ENCODE measurements at regions not wholly inside any gene's neighbourhood (a gene's known extent, or its start where the extent isn't known, plus 50 kb on each side); places are given as distances from the start of the nearest gene placed in this dataset.
"Not testable (repeated sequence)": the region's sequence is repeated elsewhere in the genome, so short reads cannot be mapped to it uniquely, and the experiment has no call there.

DNA sequence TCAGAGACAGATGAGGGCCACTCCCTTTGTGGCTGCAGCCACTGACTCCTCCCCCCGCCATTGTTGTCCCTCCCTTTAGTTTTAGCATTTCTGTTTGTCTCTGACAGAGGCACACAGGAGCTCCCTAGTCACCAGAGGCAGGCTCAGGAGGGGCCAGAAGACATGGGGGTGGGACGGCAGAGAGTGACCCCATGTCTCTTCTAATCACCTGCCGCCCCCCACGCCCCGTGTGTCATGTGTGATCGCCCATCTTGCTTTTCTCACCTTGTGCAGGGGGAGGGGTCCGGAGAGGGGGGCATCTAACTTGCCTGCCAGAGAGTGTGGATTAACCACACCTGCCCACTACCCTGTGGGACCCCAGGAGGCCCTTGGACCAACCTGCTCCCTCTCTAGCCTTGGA is 246.7 kb upstream of the TP53TG3C start:
- DNase-seq, result not testable (repeated sequence)

DNA sequence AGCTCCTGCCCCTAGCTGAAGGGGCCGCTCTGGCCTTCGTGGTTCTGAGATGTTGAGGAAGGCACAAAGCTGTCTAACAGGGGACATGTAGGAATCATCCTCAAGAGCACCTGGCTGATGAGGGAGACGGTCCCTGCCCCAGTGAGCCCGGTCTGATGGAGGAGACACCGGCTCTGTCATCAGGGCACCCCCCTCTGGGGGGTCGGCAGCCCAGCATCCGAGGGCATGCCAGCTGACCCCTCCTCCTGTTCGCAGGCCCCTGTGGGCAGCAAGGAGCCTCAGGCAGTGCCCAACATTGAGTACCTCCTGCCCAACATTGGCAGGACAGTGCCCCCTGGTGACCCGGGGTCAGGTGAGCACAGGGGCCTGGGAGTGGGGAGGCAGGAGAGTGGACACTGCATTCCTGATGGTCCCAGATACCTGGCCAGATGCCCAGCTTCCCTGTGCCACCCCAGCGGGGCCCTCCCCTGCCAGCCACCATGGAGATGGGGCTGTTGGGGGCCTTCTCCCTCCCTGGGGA is 247.9 kb upstream of the TP53TG3C start:
- DNase-seq, result not testable (repeated sequence)

DNA sequence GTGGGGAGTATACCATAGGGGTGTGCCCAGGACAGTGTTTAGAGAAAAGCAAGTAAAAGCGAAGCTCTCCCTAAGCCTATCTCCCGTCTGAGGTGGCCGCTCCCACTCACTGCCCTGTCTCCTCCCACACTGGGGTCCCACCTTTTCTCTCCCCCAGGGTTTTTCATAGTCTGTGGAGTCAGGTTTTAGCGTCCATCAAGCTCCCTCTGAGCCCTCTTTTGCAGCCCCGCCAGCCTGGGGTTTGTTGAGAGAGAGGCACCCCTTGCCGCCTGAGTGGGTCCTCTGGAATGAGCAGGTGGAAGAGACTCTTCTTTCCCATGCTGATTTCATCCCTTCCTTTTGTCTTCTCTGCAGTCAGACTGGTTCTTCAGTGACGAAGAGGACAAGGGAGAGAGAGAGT is 248.7 kb upstream of the TP53TG3C start:
- DNase-seq, result not testable (repeated sequence)

DNA sequence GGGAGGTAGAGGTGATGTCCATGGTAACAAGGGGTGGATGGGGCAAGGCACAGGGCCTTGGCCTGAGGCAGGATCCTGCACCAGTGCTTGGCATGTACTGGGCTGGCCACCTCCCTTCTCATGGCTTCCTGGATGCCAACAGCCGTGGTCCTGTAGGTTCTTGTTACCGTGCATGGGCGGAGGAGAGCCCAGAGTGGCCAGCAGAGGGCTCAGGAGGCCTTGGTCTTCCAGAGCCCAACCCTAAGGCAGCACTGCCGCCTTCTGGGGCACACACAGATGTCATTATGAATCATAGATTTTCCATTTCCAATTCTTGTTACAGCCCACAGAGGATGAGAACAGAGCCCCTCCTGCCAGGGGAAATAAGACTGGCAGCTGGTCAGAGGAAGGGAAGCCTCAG is 254.2 kb upstream of the TP53TG3C start:
- not testable (repeated sequence) for DNase-seq

DNA sequence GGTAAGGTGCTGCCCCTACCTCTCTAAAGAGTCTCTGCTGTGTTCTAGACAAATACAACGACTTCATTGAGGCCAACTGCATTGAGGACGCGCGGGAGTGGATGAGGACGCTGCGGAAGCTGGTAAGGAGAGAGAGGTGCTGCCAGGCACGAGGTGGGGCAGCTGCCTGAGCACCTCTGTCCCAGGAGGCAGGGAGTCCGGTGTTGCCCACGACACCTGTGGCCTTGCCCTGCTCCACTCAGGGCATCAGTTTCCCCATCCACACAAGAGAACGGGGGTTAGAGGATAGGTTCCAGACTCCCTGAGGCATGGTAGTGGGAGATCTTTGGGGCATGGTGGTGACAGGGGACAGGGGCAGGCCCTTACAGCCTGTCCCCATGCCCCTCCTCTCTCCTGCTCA is 256.1 kb upstream of the TP53TG3C start:
- DNase-seq, result not testable (repeated sequence)

DNA sequence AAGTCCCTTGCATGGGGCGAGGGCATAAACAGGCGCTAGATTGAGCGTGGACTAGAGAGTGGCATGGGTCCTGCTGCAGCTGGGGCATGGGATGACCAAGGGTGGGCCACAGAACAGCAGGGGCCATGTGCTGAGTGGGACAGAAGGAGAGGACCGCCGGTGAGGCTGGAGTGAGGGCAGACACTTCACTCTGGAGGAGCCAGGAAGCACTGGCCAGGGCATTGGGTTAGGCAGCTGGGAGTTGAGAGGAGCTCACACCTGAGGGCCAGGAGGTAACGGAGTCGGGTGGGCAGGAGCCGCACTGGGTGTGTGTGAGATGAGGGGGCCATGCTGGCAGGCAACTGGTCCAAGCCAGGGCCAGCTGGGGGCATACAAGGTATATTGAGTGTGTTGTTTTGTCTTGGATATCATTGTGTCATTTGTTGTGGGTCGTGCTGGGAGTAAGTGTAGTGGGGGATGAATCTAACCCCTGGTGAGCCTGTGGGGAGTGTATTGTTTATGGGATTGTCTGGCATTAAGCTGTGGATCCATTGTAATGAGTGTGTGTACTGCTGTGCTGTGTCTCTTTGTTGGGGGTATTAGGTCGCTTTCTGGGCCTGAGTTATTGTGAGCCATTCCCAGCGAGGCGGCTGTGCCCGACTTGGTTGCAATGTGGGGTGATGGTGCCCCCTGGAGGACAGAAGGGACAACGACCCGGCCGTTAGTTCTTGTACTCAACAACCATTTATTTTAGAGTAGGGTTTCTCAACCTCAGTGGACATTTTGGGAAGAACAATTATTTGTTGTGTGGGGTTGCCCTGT is 256.5 kb upstream of the TP53TG3 start:
- DNase-seq, result not testable (repeated sequence)

DNA sequence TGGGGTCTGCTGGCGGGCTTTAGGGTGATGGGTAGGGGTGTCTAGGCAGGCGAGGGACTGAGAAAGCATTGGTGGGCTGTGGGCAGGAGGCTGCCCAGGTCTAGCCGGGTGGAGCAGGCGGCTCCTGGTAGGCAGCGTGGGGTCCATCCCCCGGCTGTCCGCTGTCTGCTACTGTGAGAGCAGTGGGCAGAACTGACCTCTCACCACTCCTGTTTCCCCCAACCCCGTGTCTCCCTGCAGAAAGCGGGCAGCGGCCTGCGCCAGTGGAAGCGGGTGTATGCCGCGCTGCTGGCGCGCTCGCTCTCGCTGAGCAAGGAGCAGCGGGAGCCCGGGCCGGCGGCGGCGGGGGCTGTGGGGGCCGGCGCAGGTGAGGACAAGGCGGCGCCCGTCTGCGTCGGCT is 249.2 kb upstream of the TP53TG3 start:
- not testable (repeated sequence) for DNase-seq

DNA sequence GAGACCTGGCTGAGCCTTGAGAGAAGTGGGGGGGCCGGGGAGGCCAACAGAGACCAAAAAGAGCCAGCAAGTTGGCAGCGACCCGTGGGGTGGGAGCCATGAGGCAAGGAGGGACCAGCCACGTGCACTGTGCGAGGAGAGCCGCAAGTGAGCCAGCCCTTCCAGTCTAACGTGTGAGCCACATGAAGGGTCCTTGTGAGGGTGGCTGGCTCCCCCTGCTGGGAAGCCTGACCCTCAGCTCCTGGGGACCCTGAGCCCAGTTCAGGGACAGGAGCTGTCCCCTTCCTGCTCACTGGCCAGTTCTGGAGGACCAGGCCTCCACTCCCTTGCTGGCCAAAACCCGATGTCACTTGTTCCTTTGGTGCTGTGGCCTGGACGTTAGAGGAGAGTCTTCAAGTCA is 246.6 kb upstream of the TP53TG3 start:
- not testable (repeated sequence) for DNase-seq

DNA sequence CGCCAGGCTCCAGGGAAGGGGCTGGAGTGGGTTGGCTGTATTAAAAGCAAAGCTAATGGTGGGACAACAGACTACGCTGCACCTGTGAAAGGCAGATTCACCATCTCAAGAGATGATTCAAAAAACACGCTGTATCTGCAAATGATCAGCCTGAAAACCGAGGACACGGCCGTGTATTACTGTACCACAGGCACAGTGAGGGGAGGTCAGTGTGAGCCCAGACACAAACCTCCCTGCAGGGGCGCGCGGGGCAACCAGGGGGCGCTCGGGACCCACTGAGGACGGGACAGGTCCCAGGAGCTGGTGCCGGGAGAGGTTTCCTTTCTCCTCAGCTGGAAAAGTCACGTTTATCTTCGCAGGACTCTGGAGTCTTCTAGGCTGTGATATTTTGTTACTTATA is 239.4 kb upstream of the TP53TG3 start:
- not testable (repeated sequence) for DNase-seq

DNA sequence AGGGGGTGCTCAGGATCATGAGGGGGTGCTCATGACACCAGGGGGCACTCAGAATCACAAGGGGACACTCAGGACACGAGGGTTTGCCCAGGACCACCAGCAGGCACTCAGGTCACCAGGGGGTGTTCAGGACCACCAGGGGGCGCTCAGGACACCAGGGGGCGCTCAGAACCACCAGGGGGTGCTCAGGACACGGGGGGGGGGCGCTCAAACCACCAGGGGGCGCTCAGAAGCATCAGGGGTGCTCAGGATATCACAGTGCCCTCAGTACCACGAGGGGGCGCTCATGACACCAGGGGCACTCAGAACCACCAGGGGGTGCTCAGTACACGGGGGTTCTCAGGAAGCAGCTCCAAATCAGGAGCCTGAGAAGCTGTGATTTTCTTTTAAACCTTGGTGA is 221.8 kb upstream of the TP53TG3 start:
- DNase-seq, result peak; percentile 23

DNA sequence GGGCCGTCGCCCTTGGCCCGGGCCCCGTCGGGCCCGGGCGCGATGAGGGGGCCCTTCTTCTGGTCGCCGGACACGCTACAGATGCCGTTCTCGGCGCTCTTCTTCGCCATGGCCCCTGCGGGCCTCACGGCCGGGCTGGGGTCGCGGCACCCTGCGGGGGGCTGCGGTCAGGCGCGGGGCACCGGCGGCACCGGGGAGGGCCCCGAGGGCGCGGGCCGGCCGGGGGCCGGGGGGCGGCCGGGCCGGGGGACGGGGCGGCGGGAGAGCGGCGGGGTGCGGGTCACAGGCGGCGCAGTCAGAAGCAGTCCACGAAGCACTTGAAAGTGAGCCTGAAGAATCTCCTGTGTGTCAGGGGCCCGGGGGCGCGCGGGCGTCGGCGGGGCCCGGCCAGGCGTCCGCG is 209.4 kb upstream of the TP53TG3 start:
- not testable (repeated sequence) for DNase-seq

DNA sequence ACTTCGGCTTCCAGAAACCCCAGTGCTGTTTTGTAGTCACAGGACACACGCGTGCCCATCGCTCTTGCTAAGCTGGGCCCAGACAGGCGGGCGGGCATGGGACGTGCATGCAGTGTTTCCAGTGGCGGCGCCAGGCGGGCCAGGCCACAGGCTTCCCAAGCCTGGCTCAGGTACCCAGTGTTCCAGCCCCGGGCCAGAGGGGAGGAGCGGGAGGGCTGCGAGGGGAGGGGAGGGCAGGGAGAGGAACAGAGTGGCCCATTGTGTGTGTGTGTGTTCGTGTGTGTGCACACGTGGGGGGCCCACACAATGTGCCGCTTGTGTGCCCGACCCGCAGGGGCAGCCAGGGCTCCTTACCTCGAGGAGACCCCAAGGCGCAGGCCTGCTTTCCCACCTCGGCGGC is 208.6 kb upstream of the TP53TG3 start:
- DNase-seq, result not testable (repeated sequence)

DNA sequence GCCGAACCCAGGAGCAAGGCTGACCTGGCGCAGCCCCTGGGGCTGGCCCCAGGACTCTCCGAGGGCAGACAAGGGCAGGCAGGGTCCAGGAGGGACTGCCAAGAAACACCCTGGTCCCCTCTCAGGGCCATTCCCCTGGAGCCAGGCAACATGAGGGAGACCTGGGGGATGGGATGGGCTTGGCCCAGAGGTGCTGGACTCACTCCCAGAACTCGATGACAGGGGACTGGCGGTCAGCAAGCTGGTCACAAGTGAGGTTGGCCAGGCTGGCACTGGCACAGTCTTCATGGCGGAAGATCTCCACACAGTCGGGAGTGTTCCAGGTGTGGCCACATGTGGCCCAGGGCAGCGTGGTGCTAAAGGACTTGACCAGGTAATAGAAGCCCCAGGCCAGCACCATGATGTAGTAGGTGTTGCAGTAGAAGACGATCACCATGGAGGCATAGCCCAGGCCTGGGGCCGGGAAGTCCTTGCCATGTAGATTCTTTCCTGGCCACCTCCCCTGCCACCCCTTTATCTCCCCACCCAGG is 206.4 kb upstream of the TP53TG3 start:
- DNase-seq, result not testable (repeated sequence)

DNA sequence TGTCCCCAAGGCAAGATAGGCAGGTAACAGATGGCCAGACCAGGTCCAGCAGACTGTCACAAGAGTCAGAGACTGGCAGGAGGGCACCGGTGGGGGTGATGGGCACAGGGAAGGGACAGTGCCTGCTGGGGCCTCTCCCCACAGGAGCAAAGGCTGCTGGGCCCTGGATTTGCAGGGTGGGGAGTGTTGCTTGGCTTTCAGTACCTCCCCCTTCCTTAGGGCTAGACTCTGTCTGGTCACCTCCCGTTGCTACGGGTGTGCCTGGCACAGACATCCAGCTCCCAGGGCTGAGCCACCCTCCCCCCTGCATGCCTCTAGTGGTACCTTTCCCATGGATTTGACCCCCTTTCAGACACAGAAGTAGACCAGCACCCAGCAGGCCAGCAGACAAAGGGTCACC is 205.7 kb upstream of the TP53TG3 start:
- not testable (repeated sequence) for DNase-seq

DNA sequence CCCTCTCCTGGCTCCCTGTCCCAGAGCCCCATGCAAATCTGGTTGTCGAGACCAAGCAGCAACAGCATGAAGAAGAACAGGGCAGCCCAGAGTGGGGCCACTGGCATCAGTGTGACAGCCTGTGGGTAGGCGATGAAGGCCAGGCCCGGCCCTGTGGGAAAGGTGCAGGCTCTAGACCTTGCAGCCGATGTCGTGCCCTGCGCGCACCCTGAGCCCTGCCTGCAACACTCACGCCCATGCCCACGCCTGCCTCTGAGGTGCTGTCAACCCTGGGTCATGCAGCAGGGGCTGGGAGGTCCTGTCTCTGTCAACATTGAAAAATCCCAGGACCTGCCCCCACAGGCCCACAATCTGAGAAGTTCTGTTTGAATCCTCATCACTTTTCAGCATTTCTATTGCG is 204.0 kb upstream of the TP53TG3 start:
- DNase-seq, result not testable (repeated sequence)

DNA sequence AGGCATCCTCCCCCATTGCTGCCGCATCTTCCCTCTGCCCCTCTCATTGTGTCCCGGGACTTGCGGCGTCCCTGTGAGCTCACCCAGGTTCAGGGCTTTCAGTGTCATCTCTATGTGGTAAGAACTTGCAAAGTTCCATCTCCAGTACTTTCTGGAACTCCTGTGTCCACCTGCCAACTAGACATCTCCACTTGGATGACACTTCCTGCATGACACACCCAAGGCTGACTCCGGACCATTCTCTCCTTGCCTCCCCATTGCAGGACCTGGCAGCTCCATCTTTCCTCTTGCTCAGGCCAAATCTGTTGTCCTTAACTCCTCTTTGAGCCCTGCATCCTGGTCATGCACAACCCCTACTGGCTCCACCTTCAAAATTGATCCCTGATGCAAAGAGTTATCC is 200.8 kb upstream of the TP53TG3 start:
- DNase-seq, result not testable (repeated sequence)

DNA sequence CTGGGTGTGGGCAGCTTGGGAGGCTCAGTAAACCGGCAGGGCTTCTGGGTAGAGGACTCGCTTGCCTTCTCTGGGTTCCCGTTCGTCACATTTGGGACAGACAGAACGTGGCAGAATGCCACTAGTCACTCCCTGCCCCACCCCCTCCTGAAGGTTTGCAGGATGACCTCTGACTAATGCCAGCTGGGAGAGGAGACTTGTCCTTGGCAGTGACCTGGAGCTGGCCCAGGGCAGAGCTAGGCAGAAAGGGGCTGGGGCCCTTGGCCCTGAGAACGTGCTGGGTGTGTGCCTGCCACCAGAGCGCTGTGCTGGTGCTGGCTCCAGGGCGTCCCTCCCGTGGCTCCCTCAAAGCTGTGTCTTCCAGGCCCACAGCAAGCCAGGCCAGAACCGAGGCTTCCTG is 197.8 kb upstream of the TP53TG3 start:
- DNase-seq, result not testable (repeated sequence)

DNA sequence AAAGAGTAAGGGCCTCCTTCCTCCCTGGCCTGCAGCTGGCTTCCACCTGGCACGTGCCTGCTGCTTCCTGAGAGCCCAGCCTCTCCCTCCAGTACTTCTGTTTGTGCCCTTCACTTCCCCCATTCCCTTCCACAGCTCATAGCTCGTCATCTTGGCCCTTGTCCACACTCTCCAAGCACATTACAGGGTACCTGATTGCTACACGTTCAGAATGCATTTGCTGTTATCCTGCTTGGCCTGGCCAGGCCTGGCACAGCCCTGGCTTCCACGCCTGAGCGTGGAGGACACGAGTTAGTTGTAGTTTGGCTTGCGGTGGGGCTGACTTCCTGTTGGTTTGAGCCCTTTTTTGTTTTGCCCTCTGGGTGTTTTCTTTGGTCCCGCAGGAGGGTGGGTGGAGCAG is 197.2 kb upstream of the TP53TG3 start:
- not testable (repeated sequence) for DNase-seq

DNA sequence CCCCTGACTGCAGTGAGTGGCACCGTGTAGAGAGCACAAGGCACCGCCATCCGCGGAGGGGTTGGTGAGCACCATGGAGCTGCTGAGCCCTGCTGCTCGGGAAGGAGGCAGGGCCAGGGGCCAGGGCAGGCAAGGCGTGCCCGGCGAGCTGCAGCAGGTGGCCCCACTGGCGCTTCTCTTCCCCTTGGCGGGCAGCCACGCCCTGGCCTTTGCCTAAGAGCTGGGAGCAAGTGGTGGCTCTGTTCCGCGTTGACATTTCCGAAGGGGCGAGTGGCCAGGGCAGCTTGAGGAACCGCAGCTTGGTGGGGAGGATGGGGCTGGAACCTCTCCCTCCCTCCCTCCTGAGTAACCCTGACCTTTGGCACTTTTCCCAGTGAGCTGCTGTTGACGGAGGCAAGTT is 194.7 kb upstream of the TP53TG3 start:
- DNase-seq, result not testable (repeated sequence)

DNA sequence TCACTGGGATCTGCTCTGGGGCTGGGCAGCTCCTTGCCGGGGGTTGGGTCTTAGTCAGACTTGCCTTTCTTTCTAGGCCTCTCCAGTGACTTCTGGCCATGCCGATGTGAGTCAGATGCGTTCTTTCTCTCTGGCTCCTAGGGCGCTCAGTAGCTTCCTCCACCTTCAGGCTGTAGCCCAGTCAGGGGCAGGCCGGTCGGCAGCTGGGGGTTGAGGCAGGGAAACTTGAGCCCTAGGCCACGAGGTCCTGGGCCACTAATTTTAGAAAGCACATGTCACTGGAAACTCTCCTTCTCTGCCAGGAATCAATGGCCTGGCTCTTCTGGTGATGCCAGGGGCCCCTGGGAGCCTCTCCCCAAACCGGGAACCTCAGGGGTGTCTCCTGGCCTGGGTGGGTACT is 192.4 kb upstream of the TP53TG3 start:
- DNase-seq, result not testable (repeated sequence)

DNA sequence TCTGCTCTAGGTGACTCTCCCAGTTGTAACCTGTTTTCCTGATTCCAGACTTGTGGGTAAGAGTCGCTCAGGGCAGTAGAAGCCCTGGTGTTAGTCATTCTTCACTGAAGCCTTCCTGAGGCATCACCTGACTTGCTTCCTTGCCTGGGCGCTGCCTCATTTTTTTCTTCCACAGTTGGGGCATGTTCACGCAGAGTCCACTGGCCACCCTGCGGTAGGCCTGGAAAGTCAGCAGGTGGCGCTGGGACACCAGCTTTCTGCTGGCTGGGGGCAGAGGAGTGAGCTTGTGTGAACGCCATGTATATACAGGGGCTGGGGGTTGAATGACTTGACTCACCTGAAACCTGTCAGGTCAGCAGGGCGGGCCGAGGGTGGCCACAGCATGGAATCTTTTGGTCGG is 189.3 kb upstream of the TP53TG3 start:
- not testable (repeated sequence) for DNase-seq

DNA sequence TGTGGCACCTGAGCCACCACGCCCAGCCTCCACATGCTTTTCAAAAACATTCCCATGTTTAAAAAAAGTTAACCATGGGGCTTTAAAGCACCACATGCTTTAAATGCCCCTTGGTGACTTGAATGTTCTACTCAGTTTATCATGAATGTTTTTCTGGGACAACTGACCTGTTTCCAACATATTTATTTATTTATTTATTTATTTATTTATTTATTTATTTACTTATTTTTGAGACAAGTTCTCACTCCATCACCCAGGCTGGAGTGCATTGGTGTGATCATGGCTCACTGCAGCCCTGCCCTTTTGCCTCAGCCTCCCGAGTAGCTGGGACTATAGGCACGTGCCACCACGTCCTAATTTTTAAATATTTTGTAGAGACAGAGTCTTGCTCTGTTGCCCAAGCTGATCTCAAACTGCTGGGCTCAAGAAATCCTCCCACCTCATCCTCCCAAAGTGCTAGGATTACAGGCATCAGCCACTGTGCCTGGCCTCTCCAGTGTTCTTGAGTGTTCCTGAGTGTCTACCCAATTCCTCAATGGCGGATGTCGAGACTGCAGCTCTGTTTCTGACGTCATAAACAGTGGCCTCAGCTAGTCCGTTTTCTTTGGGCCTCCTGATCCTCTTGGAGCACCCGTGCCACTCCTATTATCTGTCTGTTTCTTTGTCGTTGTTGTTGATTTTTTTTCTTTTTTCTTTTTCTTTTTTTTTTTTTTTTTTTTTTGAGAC is 185.7 kb upstream of the TP53TG3 start:
- DNase-seq, result not testable (repeated sequence)

DNA sequence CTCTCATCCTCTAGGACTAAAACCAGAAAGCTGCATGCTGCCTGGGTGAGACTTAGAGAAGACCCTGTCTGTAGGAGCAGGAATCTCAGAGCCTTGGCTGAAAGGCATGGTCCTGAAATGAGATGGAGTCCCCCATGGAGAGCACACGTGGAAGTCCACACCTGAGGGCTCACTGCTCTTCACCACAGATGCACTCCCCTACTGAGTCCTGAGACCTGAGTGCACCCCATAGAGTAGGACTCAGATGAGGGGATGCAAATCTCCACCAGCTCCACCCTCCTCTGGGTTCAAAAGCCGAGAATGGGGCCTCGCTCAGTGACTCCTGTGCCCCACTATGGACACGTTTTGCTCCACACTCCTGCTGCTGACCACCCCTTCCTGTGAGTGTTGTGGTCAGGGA is 171.4 kb upstream of the TP53TG3 start:
- DNase-seq, result not testable (repeated sequence)

DNA sequence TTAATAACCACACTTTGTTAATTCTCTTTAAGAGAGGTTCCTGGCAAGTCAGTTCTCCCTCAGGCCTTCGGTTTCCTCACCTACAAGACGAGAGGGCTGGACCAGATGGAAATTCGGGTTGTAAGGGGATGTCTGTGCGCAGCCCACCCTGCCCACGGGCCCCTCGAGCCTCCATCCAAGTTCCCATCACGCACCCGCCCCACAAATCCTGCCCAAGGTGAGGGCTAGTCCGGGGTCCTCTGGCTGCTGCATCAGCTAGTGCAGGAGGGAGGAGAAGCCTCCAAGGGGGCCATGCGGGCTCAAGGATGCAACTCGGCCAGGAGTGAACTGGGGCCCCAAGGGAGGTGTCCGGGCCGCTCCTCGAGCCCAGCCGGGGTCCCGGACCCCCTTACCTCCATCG is 169.6 kb upstream of the TP53TG3 start:
- not testable (repeated sequence) for DNase-seq

All from hematopoietic multipotent progenitor cell treated with erythropoietin and hydrocortisone succinate and interleukin-3 and kit ligand, for 8 days (in vitro differentiated cells).